GM19455 (cell line): ENCODE measurements at regions not wholly inside any gene's neighbourhood (a gene's known extent, or its start where the extent isn't known, plus 50 kb on each side); places are given as distances from the start of the nearest gene placed in this dataset.

Experiments used
- ATAC-seq: cut with Tn5 transposase; IDR thresholded peaks from one replicate; pipeline ENCODE4 v1.9.1; 2021; ENCODE audit not compliant: unreplicated experiment

GRCh38 chr5:71864730-71865601 lies 145.9 kb downstream of the CARTPT start:
- ATAC-seq: no peak

- no peak for ATAC-seq
Observed at GRCh38 chr5:71865665-71866320, 146.7 kb downstream of the CARTPT start.

- ATAC-seq: no peak
Observed at GRCh38 chr5:71872311-71872864, 153.3 kb downstream of the CARTPT start.

GRCh38 chr5:71873191-71873591 lies 154.1 kb downstream of the CARTPT start:
- no peak for ATAC-seq

- ATAC-seq: no peak
Observed at GRCh38 chr5:71874521-71874920, 155.4 kb downstream of the CARTPT start.

GRCh38 chr5:71877511-71877910 lies 158.4 kb downstream of the CARTPT start:
- no peak for ATAC-seq

- ATAC-seq: no peak
Observed at GRCh38 chr5:71880536-71880935, 161.5 kb downstream of the CARTPT start.

GRCh38 chr5:71882826-71883741 lies 164.0 kb downstream of the CARTPT start:
- ATAC-seq: no peak

GRCh38 chr5:71883742-71884103 lies 164.6 kb downstream of the CARTPT start:
- no peak for ATAC-seq

- ATAC-seq: no peak
Observed at GRCh38 chr5:71884926-71885325, 165.9 kb downstream of the CARTPT start.

- ATAC-seq: no peak
Observed at GRCh38 chr5:71886406-71886805, 167.3 kb downstream of the CARTPT start.

GRCh38 chr5:71887680-71888079 lies 168.6 kb downstream of the CARTPT start:
- peak; percentile 99 for ATAC-seq

- no peak for ATAC-seq
Observed at GRCh38 chr5:71891406-71891805, 172.3 kb downstream of the CARTPT start.

- ATAC-seq: no peak
Observed at GRCh38 chr5:71891856-71892255, 172.8 kb downstream of the CARTPT start.

- no peak for ATAC-seq
Observed at GRCh38 chr5:71892641-71893365, 173.7 kb downstream of the CARTPT start.

GRCh38 chr5:71893451-71893850 lies 174.4 kb downstream of the CARTPT start:
- no peak for ATAC-seq

- ATAC-seq: no peak
Observed at GRCh38 chr5:71894091-71894490, 175.0 kb downstream of the CARTPT start.

GRCh38 chr5:71895546-71895945 lies 176.5 kb downstream of the CARTPT start:
- ATAC-seq: no peak

GRCh38 chr5:71899865-71900342 lies 180.8 kb downstream of the CARTPT start:
- ATAC-seq: no peak

GRCh38 chr5:71903808-71904207 lies 184.7 kb downstream of the CARTPT start:
- no peak for ATAC-seq
